UCSD-AML1 (cell line): ENCODE measurements at regions not wholly inside any gene's neighbourhood (a gene's known extent, or its start where the extent isn't known, plus 50 kb on each side); places are given as distances from the start of the nearest gene placed in this dataset.
"Not testable (repeated sequence)": the region's sequence is repeated elsewhere in the genome, so short reads cannot be mapped to it uniquely, and the experiment has no call there.

ENCODE experiments used
- DNase-seq: peaks from one replicate; lab custom pipeline; 2025; ENCODE audit not compliant: unreplicated experiment; lab: John Stamatoyannopoulos, UW

GRCh38 chr12:127143020-127143419, 1124.0 kb upstream of the TMEM132C start:
- DNase-seq, result no peak

- no peak for DNase-seq
Measured at GRCh38 chr12:127144770-127145169, 1122.2 kb upstream of the TMEM132C start.

- no peak for DNase-seq
Measured at GRCh38 chr12:127145241-127145928, 1121.6 kb upstream of the TMEM132C start.

- no peak for DNase-seq
Measured at GRCh38 chr12:127145929-127146789, 1120.8 kb upstream of the TMEM132C start.

GRCh38 chr12:127146991-127147718, 1119.8 kb upstream of the TMEM132C start:
- DNase-seq, result no peak

GRCh38 chr12:127147724-127148123, 1119.2 kb upstream of the TMEM132C start:
- no peak for DNase-seq

- DNase-seq, result no peak
Measured at GRCh38 chr12:127148318-127148717, 1118.7 kb upstream of the TMEM132C start.

- no peak for DNase-seq
Measured at GRCh38 chr12:127149226-127149964, 1117.6 kb upstream of the TMEM132C start.

- DNase-seq, result no peak
Measured at GRCh38 chr12:127150028-127150427, 1116.9 kb upstream of the TMEM132C start.

GRCh38 chr12:127150479-127150878, 1116.5 kb upstream of the TMEM132C start:
- DNase-seq, result no peak

- DNase-seq, result no peak
Measured at GRCh38 chr12:127150956-127151355, 1116.0 kb upstream of the TMEM132C start.

- DNase-seq, result no peak
Measured at GRCh38 chr12:127153996-127154395, 1113.0 kb upstream of the TMEM132C start.

GRCh38 chr12:127154830-127155229, 1112.1 kb upstream of the TMEM132C start:
- DNase-seq, result not testable (repeated sequence)

GRCh38 chr12:127155935-127156619, 1110.9 kb upstream of the TMEM132C start:
- DNase-seq, result not testable (repeated sequence)

GRCh38 chr12:127157501-127158366, 1109.2 kb upstream of the TMEM132C start:
- DNase-seq, result not testable (repeated sequence)

- DNase-seq, result no peak
Measured at GRCh38 chr12:127158385-127159061, 1108.4 kb upstream of the TMEM132C start.

- no peak for DNase-seq
Measured at GRCh38 chr12:127161466-127161865, 1105.5 kb upstream of the TMEM132C start.

GRCh38 chr12:127162307-127162706, 1104.7 kb upstream of the TMEM132C start:
- no peak for DNase-seq

GRCh38 chr12:127162902-127163301, 1104.1 kb upstream of the TMEM132C start:
- no peak for DNase-seq
